ENCODE measurements at regions not wholly inside any gene's neighbourhood (a gene's known extent, or its start where the extent isn't known, plus 50 kb on each side); places are given as distances from the start of the nearest gene placed in this dataset.

GRCh38 chr1:58986996-58987767 is 203.3 kb upstream of the JUN start:
- Mint-ChIP-seq H3K9me3 (ENCODE audit: unreplicated experiment) (no peaks in the 10 kb centered on the region), H3K4me3 (ENCODE audit: unreplicated experiment) (no peak overlapping the region), H3K27me3 (ENCODE audit: low read depth, unreplicated experiment) (peaks cover 9% of the 10 kb centered on the region), H3K27ac (ENCODE audit: unreplicated experiment) (no peak overlapping the region), H3K4me1 (ENCODE audit: low read depth, unreplicated experiment) (peaks cover 6% of the 10 kb centered on the region), H3K36me3 (ENCODE audit: low read depth, unreplicated experiment) (no peaks in the 10 kb centered on the region)
- Histone ChIP-seq H3K36me3 (ENCODE audit: insufficient read depth, low read length) (no peaks in the 10 kb centered on the region), H3K27ac (ENCODE audit: low read depth, low read length) (no peak overlapping the region), H3K27me3 (ENCODE audit: insufficient read depth, low read length) (no peaks in the 10 kb centered on the region), H3K4me3 (ENCODE audit: insufficient read depth, low read depth, low read length) (no peak overlapping the region), H3K4me2 (ENCODE audit: low read length) (no peak overlapping the region), H3K9me3 (ENCODE audit: insufficient read depth, low read depth, low read length) (no peaks in the 10 kb centered on the region), H3K9ac (ENCODE audit: low read length) (no peak overlapping the region), H3K4me1 (ENCODE audit: insufficient read depth, low read length) (peaks cover 4% of the 10 kb centered on the region), H2AFZ (ENCODE audit: low read depth, low read length) (no peak overlapping the region), H4K20me1 (ENCODE audit: insufficient read depth, low read length) (no peaks in the 10 kb centered on the region), H3K79me2 (ENCODE audit: insufficient read depth, low read length) (no peaks in the 10 kb centered on the region)
- DNase-seq (ENCODE audit: low read depth), result no peak
- no peak for TF ChIP-seq EZH2 (IDR thresholded peaks at IDR 0.05; ENCODE audit: insufficient read depth, low read length)
- TF ChIP-seq CTCF (IDR thresholded peaks at IDR 0.05; ENCODE audit: insufficient read depth, low read depth, low read length), result no peak
- FAIRE-seq, result no peak

GRCh38 chr1:58988752-58989151 is 204.9 kb upstream of the JUN start:
- Histone ChIP-seq H2AFZ (ENCODE audit: low read depth, low read length) (no peak overlapping the region), H3K4me2 (ENCODE audit: low read length) (no peak overlapping the region), H3K27me3 (ENCODE audit: insufficient read depth, low read length) (no peaks in the 10 kb centered on the region), H3K9ac (ENCODE audit: low read length) (no peak overlapping the region), H3K36me3 (ENCODE audit: insufficient read depth, low read length) (no peaks in the 10 kb centered on the region), H3K4me3 (ENCODE audit: insufficient read depth, low read depth, low read length) (no peak overlapping the region), H3K4me1 (ENCODE audit: insufficient read depth, low read length) (no peaks in the 10 kb centered on the region), H3K27ac (ENCODE audit: low read depth, low read length) (no peak overlapping the region), H3K9me3 (ENCODE audit: insufficient read depth, low read depth, low read length) (no peaks in the 10 kb centered on the region), H3K79me2 (ENCODE audit: insufficient read depth, low read length) (no peaks in the 10 kb centered on the region), H4K20me1 (ENCODE audit: insufficient read depth, low read length) (no peaks in the 10 kb centered on the region)
- no peaks in the 10 kb centered on the region for H3K9me3 Mint-ChIP-seq (ENCODE audit: unreplicated experiment)
- TF ChIP-seq EZH2 (IDR thresholded peaks at IDR 0.05; ENCODE audit: insufficient read depth, low read length) (no peak), CTCF (IDR thresholded peaks at IDR 0.05; ENCODE audit: insufficient read depth, low read depth, low read length) (no peak)
- no peaks in the 10 kb centered on the region for H3K4me1 Mint-ChIP-seq (ENCODE audit: low read depth, unreplicated experiment)
- no peaks in the 10 kb centered on the region for H3K36me3 Mint-ChIP-seq (ENCODE audit: low read depth, unreplicated experiment)
- no peak for FAIRE-seq
- no peak for DNase-seq (ENCODE audit: low read depth)
- no peak overlapping the region for H3K27ac Mint-ChIP-seq (ENCODE audit: unreplicated experiment)
- H3K27me3 Mint-ChIP-seq (ENCODE audit: low read depth, unreplicated experiment), result peaks cover 11% of the 10 kb centered on the region
- H3K4me3 Mint-ChIP-seq (ENCODE audit: unreplicated experiment), result no peak overlapping the region

- no peak overlapping the region for H2AFZ ChIP-seq (ENCODE audit: low read depth, low read length)
- H3K27ac ChIP-seq (ENCODE audit: low read depth, low read length), result no peak overlapping the region
- H3K27ac Mint-ChIP-seq (ENCODE audit: unreplicated experiment), result no peak overlapping the region
- no peak overlapping the region for H3K4me3 ChIP-seq (ENCODE audit: insufficient read depth, low read depth, low read length)
- no peak overlapping the region for H3K4me3 Mint-ChIP-seq (ENCODE audit: unreplicated experiment)
- H3K36me3 Mint-ChIP-seq (ENCODE audit: low read depth, unreplicated experiment), result no peaks in the 10 kb centered on the region
- DNase-seq (ENCODE audit: low read depth), result no peak
- no peaks in the 10 kb centered on the region for H3K9me3 ChIP-seq (ENCODE audit: insufficient read depth, low read depth, low read length)
- H3K27me3 ChIP-seq (ENCODE audit: insufficient read depth, low read length), result no peaks in the 10 kb centered on the region
- TF ChIP-seq EZH2 (IDR thresholded peaks at IDR 0.05; ENCODE audit: insufficient read depth, low read length) (no peak), CTCF (IDR thresholded peaks at IDR 0.05; ENCODE audit: insufficient read depth, low read depth, low read length) (no peak)
- no peaks in the 10 kb centered on the region for H3K9me3 Mint-ChIP-seq (ENCODE audit: unreplicated experiment)
- no peaks in the 10 kb centered on the region for H3K79me2 ChIP-seq (ENCODE audit: insufficient read depth, low read length)
- no peak for FAIRE-seq
- H3K4me2 ChIP-seq (ENCODE audit: low read length), result no peak overlapping the region
- H4K20me1 ChIP-seq (ENCODE audit: insufficient read depth, low read length), result no peaks in the 10 kb centered on the region
- peaks cover 11% of the 10 kb centered on the region for H3K27me3 Mint-ChIP-seq (ENCODE audit: low read depth, unreplicated experiment)
- H3K9ac ChIP-seq (ENCODE audit: low read length), result no peak overlapping the region
- H3K4me1 ChIP-seq (ENCODE audit: insufficient read depth, low read length), result no peaks in the 10 kb centered on the region
- no peaks in the 10 kb centered on the region for H3K36me3 ChIP-seq (ENCODE audit: insufficient read depth, low read length)
- no peaks in the 10 kb centered on the region for H3K4me1 Mint-ChIP-seq (ENCODE audit: low read depth, unreplicated experiment)
Observed at GRCh38 chr1:58989845-58990244, 206.0 kb upstream of the JUN start.

Data from astrocyte (in vitro differentiated cells and primary cell).